ENCODE measurements at regions not wholly inside any gene's neighbourhood (a gene's known extent, or its start where the extent isn't known, plus 50 kb on each side); places are given as distances from the start of the nearest gene placed in this dataset.

DNA sequence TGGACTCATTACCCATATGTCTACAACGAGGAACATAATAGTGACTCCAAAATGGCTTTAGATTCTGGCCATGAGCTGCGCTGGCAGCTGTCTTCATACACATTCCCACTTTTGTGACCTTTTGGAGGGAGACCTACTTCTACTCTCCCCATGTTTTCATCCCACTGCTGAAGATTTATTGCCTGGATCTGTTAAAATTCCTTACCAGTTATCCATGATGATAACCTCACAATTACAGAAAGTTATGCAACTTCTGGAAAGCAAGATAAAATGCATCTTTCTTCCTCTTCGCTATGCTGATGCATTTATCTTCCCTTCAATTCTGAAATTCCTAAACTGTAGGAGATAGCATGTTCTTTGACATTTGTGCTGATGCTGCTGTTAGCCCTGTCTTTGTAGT is 855.3 kb downstream of the SLC4A3 start:
- H3K36me3 ChIP-seq = no peaks in the 10 kb centered on the region
- H3K4me1 ChIP-seq = no peaks in the 10 kb centered on the region
- no peak for DNase-seq (ENCODE audit: low spot score in 2 of 2)
- 85 to 87% methylated on average over 3 of the region's 3 CpGs for WGBS, 2 donors
- H3K9me3 ChIP-seq = no peaks in the 10 kb centered on the region
- H3K27me3 ChIP-seq = no peaks in the 10 kb centered on the region
- H3K27ac ChIP-seq = no peak overlapping the region
- H3K4me3 ChIP-seq = no peak overlapping the region
- TF ChIP-seq EP300 (IDR thresholded peaks at IDR 0.05) (no peak), POLR2A (IDR thresholded peaks at IDR 0.05) (no peak)
- TF ChIP-seq, protein P1, sequence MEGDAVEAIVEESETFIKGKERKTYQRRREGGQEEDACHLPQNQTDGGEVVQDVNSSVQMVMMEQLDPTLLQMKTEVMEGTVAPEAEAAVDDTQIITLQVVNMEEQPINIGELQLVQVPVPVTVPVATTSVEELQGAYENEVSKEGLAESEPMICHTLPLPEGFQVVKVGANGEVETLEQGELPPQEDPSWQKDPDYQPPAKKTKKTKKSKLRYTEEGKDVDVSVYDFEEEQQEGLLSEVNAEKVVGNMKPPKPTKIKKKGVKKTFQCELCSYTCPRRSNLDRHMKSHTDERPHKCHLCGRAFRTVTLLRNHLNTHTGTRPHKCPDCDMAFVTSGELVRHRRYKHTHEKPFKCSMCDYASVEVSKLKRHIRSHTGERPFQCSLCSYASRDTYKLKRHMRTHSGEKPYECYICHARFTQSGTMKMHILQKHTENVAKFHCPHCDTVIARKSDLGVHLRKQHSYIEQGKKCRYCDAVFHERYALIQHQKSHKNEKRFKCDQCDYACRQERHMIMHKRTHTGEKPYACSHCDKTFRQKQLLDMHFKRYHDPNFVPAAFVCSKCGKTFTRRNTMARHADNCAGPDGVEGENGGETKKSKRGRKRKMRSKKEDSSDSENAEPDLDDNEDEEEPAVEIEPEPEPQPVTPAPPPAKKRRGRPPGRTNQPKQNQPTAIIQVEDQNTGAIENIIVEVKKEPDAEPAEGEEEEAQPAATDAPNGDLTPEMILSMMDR (IDR thresholded peaks at IDR 0.05) = no peak

DNA sequence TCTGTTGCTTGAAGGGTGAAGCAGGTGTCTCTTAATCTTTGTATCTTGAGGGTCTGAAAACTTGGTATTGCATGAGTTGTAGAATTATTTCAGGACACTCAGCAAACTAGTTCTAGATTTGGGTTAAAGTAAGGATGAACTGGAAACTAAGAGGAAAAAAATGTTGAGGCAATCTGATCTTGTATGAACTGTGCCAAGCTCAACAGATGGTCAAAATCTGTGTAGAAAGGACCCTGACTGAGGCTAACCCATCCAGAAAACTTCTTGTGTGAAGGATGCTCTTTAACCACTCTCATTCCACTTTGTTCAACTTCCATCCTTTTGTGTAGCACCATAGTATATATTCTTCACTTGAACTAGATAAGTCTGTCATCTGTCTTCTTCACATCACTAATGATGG is 861.7 kb downstream of the SLC4A3 start:
- no peaks in the 10 kb centered on the region for H3K4me1 ChIP-seq
- no peaks in the 10 kb centered on the region for H3K27me3 ChIP-seq
- no peak overlapping the region for H3K27ac ChIP-seq
- TF ChIP-seq, protein P1 (IDR thresholded peaks at IDR 0.05) = no peak
- TF ChIP-seq POLR2A (IDR thresholded peaks at IDR 0.05) = no peak
- no peak for TF ChIP-seq EP300 (IDR thresholded peaks at IDR 0.05)
- H3K36me3 ChIP-seq = no peaks in the 10 kb centered on the region
- H3K9me3 ChIP-seq = no peaks in the 10 kb centered on the region
- H3K4me3 ChIP-seq = no peak overlapping the region
- DNase-seq (ENCODE audit: low spot score in 2 of 2) = no peak

DNA sequence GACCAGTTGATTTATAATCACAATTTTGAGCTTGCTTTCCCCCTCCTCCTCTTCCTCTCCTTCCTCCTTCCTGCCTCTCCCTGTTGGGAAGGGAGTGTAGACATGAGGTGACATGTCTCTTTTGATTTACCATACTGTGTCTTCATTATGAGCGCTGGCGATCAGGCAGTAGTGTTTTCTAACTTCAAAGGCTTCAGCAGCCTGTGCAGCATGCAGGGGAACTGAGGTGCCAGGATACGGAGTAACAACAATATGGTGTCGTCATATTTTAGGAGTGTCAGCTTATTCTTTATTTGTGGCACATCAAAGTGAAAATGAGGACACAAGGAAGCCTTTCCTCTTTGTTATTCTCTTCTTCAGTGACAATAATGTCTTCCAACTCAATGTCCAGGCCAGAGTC is 864.2 kb downstream of the SLC4A3 start:
- no peak for DNase-seq (ENCODE audit: low spot score in 2 of 2)
- no peak overlapping the region for H3K27ac ChIP-seq
- 79 to 80% methylated on average over 4 of the region's 4 CpGs for WGBS, 2 donors
- TF ChIP-seq, protein P1 (IDR thresholded peaks at IDR 0.05) = no peak
- H3K27me3 ChIP-seq = no peaks in the 10 kb centered on the region
- no peaks in the 10 kb centered on the region for H3K4me1 ChIP-seq
- H3K9me3 ChIP-seq = no peaks in the 10 kb centered on the region
- no peaks in the 10 kb centered on the region for H3K36me3 ChIP-seq
- H3K4me3 ChIP-seq = no peak overlapping the region

DNA sequence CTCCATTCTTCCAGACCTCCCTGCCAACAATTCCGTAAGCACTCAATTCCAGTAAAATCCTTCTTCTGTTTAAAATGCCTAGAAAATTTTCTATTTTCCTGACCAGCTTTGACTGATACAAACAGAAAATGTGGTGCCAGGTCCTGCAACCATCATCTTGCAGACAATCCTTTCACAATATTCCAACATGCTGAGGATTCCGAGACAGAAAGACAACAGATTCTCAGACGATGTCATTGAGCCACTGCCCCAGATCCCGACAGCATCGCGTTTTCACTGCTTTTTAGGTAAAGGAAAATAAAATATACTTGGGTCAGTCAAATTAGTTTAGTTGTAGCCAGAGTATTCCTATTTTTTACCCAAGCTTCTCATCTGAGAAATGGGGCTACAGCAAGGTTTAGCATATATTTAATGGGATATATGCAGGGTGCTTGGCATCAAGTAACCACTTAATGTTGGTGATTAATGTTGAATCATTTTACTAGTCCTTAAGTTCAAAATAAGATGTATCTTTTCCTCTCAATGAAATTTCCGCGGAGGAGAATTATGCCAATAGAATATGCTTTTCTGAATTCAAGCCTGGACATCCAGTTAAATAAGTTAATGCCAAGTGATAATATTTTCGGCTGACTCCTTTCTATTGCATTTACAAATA is 866.6 kb downstream of the SLC4A3 start:
- Histone ChIP-seq H3K27me3 (no peaks in the 10 kb centered on the region), H3K9me3 (no peaks in the 10 kb centered on the region), H3K4me1 (no peaks in the 10 kb centered on the region), H3K4me3 (no peak overlapping the region), H3K27ac (no peak overlapping the region), H3K36me3 (no peaks in the 10 kb centered on the region)
- 89 to 92% methylated on average over 9 of the region's 9 CpGs for WGBS, 2 donors
- TF ChIP-seq POLR2A (IDR thresholded peaks at IDR 0.05) (no peak), EP300 (IDR thresholded peaks at IDR 0.05) (no peak)
- TF ChIP-seq, protein P1 (IDR thresholded peaks at IDR 0.05) = no peak
- no peak for DNase-seq (ENCODE audit: low spot score in 2 of 2)

DNA sequence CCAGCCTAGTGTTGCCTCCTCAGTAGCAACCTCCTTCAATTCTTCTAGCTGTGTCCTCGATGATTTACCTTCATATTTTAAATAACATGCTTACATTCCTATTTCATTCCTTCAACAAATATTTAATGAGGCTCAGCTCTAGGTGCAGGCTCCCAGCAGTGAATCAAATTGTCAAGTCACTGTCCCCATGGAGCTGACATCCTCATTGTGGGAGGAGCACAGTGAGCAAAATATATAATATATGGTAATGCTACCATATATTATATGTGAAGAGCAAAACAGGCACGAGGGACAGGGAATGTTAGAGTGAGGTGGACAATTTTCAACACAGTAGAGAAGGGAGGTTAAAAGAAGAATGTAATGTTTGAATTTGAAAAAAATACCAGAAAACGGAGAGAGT is 869.1 kb downstream of the SLC4A3 start:
- Histone ChIP-seq H3K27ac (no peak overlapping the region), H3K4me3 (no peak overlapping the region), H3K36me3 (no peaks in the 10 kb centered on the region), H3K4me1 (no peaks in the 10 kb centered on the region), H3K27me3 (no peaks in the 10 kb centered on the region), H3K9me3 (peaks cover 0 to 7% (median 0%) of the 10 kb centered on the region in 4 donors)
- TF ChIP-seq EP300 (IDR thresholded peaks at IDR 0.05) (no peak), POLR2A (IDR thresholded peaks at IDR 0.05) (no peak)
- TF ChIP-seq, protein P1 (IDR thresholded peaks at IDR 0.05) = no peak
- no peak for DNase-seq (ENCODE audit: low spot score in 2 of 2)
- WGBS, 2 donors = 81 to 93% methylated on average over 3 of the region's 3 CpGs
